ENCODE measurements at regions not wholly inside any gene's neighbourhood (a gene's known extent, or its start where the extent isn't known, plus 50 kb on each side); places are given as distances from the start of the nearest gene placed in this dataset.

GRCh38 chr12:127263621-127264020 is 1003.3 kb upstream of the TMEM132C start:
- DNase-seq (ENCODE audit: low read depth, low spot score): no peak
- H3K27ac ChIP-seq (ENCODE audit: low read depth, low read length): no peak overlapping the region
- no peak for TF ChIP-seq CTCF (IDR thresholded peaks at IDR 0.05; ENCODE audit: low read depth, low read length)
- POLR2A ChIA-PET: no interaction called here
- H3K4me3 ChIP-seq (ENCODE audit: low read depth, low read length): no peak overlapping the region
- CTCF ChIA-PET: no interaction called here
- H3K9me3 ChIP-seq (ENCODE audit: control insufficient read depth, insufficient read depth, low read length): peaks cover 17% of the 10 kb centered on the region
- no peaks in the 10 kb centered on the region for H3K27me3 ChIP-seq (ENCODE audit: control insufficient read depth, insufficient read depth, low read length)

- Histone ChIP-seq H3K4me3 (ENCODE audit: low read depth, low read length) (no peak overlapping the region), H3K9me3 (ENCODE audit: control insufficient read depth, insufficient read depth, low read length) (peaks cover 25% of the 10 kb centered on the region), H3K27ac (ENCODE audit: low read depth, low read length) (no peak overlapping the region), H3K27me3 (ENCODE audit: control insufficient read depth, insufficient read depth, low read length) (no peaks in the 10 kb centered on the region)
- CTCF ChIA-PET: no interaction called here
- DNase-seq (ENCODE audit: low read depth, low spot score): no peak
- POLR2A ChIA-PET: no interaction called here
- TF ChIP-seq CTCF (IDR thresholded peaks at IDR 0.05; ENCODE audit: low read depth, low read length): no peak
These were observed 999.8 kb upstream of the TMEM132C start for GRCh38 chr12:127267128-127267527.

GRCh38 chr12:127268213-127268612 is 998.8 kb upstream of the TMEM132C start:
- H3K27ac ChIP-seq (ENCODE audit: low read depth, low read length): no peak overlapping the region
- ChIA-PET CTCF (no interaction called here), POLR2A (no interaction called here)
- peaks cover 21% of the 10 kb centered on the region for H3K9me3 ChIP-seq (ENCODE audit: control insufficient read depth, insufficient read depth, low read length)
- no peaks in the 10 kb centered on the region for H3K27me3 ChIP-seq (ENCODE audit: control insufficient read depth, insufficient read depth, low read length)
- TF ChIP-seq CTCF (IDR thresholded peaks at IDR 0.05; ENCODE audit: low read depth, low read length): no peak
- no peak for DNase-seq (ENCODE audit: low read depth, low spot score)
- H3K4me3 ChIP-seq (ENCODE audit: low read depth, low read length): no peak overlapping the region

- no peak overlapping the region for H3K27ac ChIP-seq (ENCODE audit: low read depth, low read length)
- ChIA-PET POLR2A (no interaction called here), CTCF (no interaction called here)
- no peak for DNase-seq (ENCODE audit: low read depth, low spot score)
- no peak overlapping the region for H3K4me3 ChIP-seq (ENCODE audit: low read depth, low read length)
- H3K9me3 ChIP-seq (ENCODE audit: control insufficient read depth, insufficient read depth, low read length): peaks cover 18% of the 10 kb centered on the region
- TF ChIP-seq CTCF (IDR thresholded peaks at IDR 0.05; ENCODE audit: low read depth, low read length): no peak
- no peaks in the 10 kb centered on the region for H3K27me3 ChIP-seq (ENCODE audit: control insufficient read depth, insufficient read depth, low read length)
These were observed 998.1 kb upstream of the TMEM132C start for GRCh38 chr12:127268706-127269425.

- ChIA-PET CTCF (no interaction called here), POLR2A (no interaction called here)
- no peaks in the 10 kb centered on the region for H3K27me3 ChIP-seq (ENCODE audit: control insufficient read depth, insufficient read depth, low read length)
- DNase-seq (ENCODE audit: low read depth, low spot score): no peak
- H3K9me3 ChIP-seq (ENCODE audit: control insufficient read depth, insufficient read depth, low read length): peaks cover 14% of the 10 kb centered on the region
- H3K4me3 ChIP-seq (ENCODE audit: low read depth, low read length): no peak overlapping the region
- no peak overlapping the region for H3K27ac ChIP-seq (ENCODE audit: low read depth, low read length)
- no peak for TF ChIP-seq CTCF (IDR thresholded peaks at IDR 0.05; ENCODE audit: low read depth, low read length)
These were observed 996.8 kb upstream of the TMEM132C start for GRCh38 chr12:127270193-127270592.
